A673 (cell line): ENCODE measurements at regions not wholly inside any gene's neighbourhood (a gene's known extent, or its start where the extent isn't known, plus 50 kb on each side); places are given as distances from the start of the nearest gene placed in this dataset.

Experiments used
- EZH2 ChIP-seq: fragments of 200-600 bp; sonication (generic); IDR thresholded peaks from 2 replicates; pipeline ENCODE4 v1.6.1; 2017; ENCODE audit warnings: borderline replicate concordance, low read depth, mild to moderate bottlenecking, mixed read lengths, antibody characterized with exemption, low read length; ENCODE audit not compliant: poor library complexity, severe bottlenecking
- TF ChIP-seq, protein P1 (sequence below): fragments of 300-800, 200-600 bp; sonication (generic); conservative IDR thresholded peaks from 2 replicates; pipeline ENCODE4 v1.5.1; 2017; ENCODE audit warnings: low read depth, mild to moderate bottlenecking, antibody characterized with exemption, low read length, moderate library complexity, mixed read lengths

GRCh38 chr21:35378881-35379280 lies 329.8 kb upstream of the RUNX1 start:
- TF ChIP-seq, protein P1, sequence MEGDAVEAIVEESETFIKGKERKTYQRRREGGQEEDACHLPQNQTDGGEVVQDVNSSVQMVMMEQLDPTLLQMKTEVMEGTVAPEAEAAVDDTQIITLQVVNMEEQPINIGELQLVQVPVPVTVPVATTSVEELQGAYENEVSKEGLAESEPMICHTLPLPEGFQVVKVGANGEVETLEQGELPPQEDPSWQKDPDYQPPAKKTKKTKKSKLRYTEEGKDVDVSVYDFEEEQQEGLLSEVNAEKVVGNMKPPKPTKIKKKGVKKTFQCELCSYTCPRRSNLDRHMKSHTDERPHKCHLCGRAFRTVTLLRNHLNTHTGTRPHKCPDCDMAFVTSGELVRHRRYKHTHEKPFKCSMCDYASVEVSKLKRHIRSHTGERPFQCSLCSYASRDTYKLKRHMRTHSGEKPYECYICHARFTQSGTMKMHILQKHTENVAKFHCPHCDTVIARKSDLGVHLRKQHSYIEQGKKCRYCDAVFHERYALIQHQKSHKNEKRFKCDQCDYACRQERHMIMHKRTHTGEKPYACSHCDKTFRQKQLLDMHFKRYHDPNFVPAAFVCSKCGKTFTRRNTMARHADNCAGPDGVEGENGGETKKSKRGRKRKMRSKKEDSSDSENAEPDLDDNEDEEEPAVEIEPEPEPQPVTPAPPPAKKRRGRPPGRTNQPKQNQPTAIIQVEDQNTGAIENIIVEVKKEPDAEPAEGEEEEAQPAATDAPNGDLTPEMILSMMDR = no peak
- TF ChIP-seq EZH2 = no peak
